ENCODE measurements at regions not wholly inside any gene's neighbourhood (a gene's known extent, or its start where the extent isn't known, plus 50 kb on each side); places are given as distances from the start of the nearest gene placed in this dataset.

GRCh38 chr10:37623506-37623905, 233.9 kb downstream of the ZNF248 start:
- DNase-seq: no peak
- Histone ChIP-seq H3K56ac (ENCODE audit: insufficient read length, low read depth, low read length) (no peak overlapping the region), H3T11ph (ENCODE audit: low read length) (no peak overlapping the region), H3K9ac (ENCODE audit: extremely low read depth, insufficient read length, low read length) (no peak overlapping the region), H4K91ac (ENCODE audit: insufficient read length, low read depth, low read length) (no peak overlapping the region), H2AK5ac (ENCODE audit: insufficient read length, low read length) (no peak overlapping the region), H4K20me1 (ENCODE audit: control insufficient read depth, insufficient read depth, insufficient read length) (no peaks in the 10 kb centered on the region), H3K4ac (ENCODE audit: low read depth, low read length) (no peak overlapping the region), H4K8ac (replicated peaks; ENCODE audit: insufficient read length, low read depth, low read length) (no peak overlapping the region), H2BK5ac (ENCODE audit: insufficient read length, low read length) (no peak overlapping the region), H3K79me1 (ENCODE audit: insufficient read depth, low read depth, low read length, poor library complexity, severe bottlenecking) (no peaks in the 10 kb centered on the region), H3K23ac (ENCODE audit: insufficient read length, low read depth, low read length) (no peak overlapping the region), H3K27ac (ENCODE audit: insufficient read length, low read depth, low read length) (no peak overlapping the region), H3K14ac (ENCODE audit: insufficient read depth, low read length) (no peak overlapping the region), H3K27me3 (ENCODE audit: insufficient read depth, low read length) (no peaks in the 10 kb centered on the region), H3K18ac (ENCODE audit: insufficient read length, low read depth, low read length) (no peak overlapping the region), H2BK120ac (ENCODE audit: low read depth, low read length, poor library complexity, severe bottlenecking) (no peak overlapping the region), H3K4me2 (ENCODE audit: insufficient read depth, insufficient read length, low read length) (no peak overlapping the region), H3K4me1 (ENCODE audit: insufficient read depth, low read length) (no peaks in the 10 kb centered on the region), H2BK12ac (ENCODE audit: insufficient read length, low read depth, low read length) (no peak overlapping the region), H2BK20ac (ENCODE audit: low read depth, low read length, poor library complexity, severe bottlenecking) (no peak overlapping the region), H3K79me2 (ENCODE audit: insufficient read depth, low read length) (no peaks in the 10 kb centered on the region), H3K23me2 (ENCODE audit: insufficient read length, low read depth, low read length, poor library complexity, severe bottlenecking) (no peaks in the 10 kb centered on the region), H2BK15ac (ENCODE audit: low read depth, low read length) (no peak overlapping the region), H2AFZ (ENCODE audit: low read length) (no peak overlapping the region), H4K5ac (ENCODE audit: insufficient read length, low read depth, low read length) (no peak overlapping the region), H3K9me3 (ENCODE audit: control insufficient read depth, low read depth, low read length) (peaks cover 18% of the 10 kb centered on the region)
- TF ChIP-seq CTCF (conservative IDR thresholded peaks at IDR 0.05): no peak
- H3K9me3 Mint-ChIP-seq: peaks cover 86 to 91% of the 10 kb centered on the region in 2 experiments
- WGBS (ENCODE audit: extremely low coverage, insufficient read length, low lambda C conversion rate): no CpG with 5 or more reads among the region's 5 CpGs
- peaks cover 3 to 33% (median 16%) of the 10 kb centered on the region in 3 experiments; a peak in 6 of 7 replicates for H3K36me3 Mint-ChIP-seq (ENCODE audit: insufficient read depth in 1 of 3, low read depth in 3 of 3)
- no peak overlapping the region for H3K27ac Mint-ChIP-seq
- peaks cover 7% of the 10 kb centered on the region for H3K27me3 Mint-ChIP-seq (ENCODE audit: low read depth)
- no peaks in the 10 kb centered on the region for H3K4me1 Mint-ChIP-seq
- no peak overlapping the region for H3K4me3 Mint-ChIP-seq

All from H9 (cell line).